ENCODE measurements at regions not wholly inside any gene's neighbourhood (a gene's known extent, or its start where the extent isn't known, plus 50 kb on each side); places are given as distances from the start of the nearest gene placed in this dataset.

GRCh38 chr9:129231759-129232158, 53.7 kb upstream of the IER5L start:
- H3K27me3 Mint-ChIP-seq, result no peaks in the 10 kb centered on the region

GRCh38 chr9:129231022-129231739, 53.1 kb upstream of the IER5L start:
- peaks cover 5% of the 10 kb centered on the region for H3K4me1 Mint-ChIP-seq (ENCODE audit: unreplicated experiment)
- TF ChIP-seq CTCF (conservative IDR thresholded peaks at IDR 0.05), result no peak
- no peaks in the 10 kb centered on the region for H3K36me3 Mint-ChIP-seq
- no peaks in the 10 kb centered on the region for H3K27me3 Mint-ChIP-seq
- no peak for DNase-seq (ENCODE audit: extremely low spot score, unreplicated experiment)
- no peak overlapping the region for H3K4me3 Mint-ChIP-seq
- H3K27ac Mint-ChIP-seq, result no peak overlapping the region
- H3K9me3 Mint-ChIP-seq, result no peaks in the 10 kb centered on the region

More at GRCh38 chr9:129231759-129232158, 53.7 kb upstream of the IER5L start:
- H3K9me3 Mint-ChIP-seq, result no peaks in the 10 kb centered on the region
- no peak overlapping the region for H3K4me3 Mint-ChIP-seq
- H3K4me1 Mint-ChIP-seq (ENCODE audit: unreplicated experiment), result peaks cover 5% of the 10 kb centered on the region
- TF ChIP-seq CTCF (conservative IDR thresholded peaks at IDR 0.05), result no peak
- H3K36me3 Mint-ChIP-seq, result no peaks in the 10 kb centered on the region
- DNase-seq (ENCODE audit: extremely low spot score, unreplicated experiment), result no peak
- no peak overlapping the region for H3K27ac Mint-ChIP-seq

- no peak overlapping the region for H3K27ac Mint-ChIP-seq
- no peaks in the 10 kb centered on the region for H3K36me3 Mint-ChIP-seq
- TF ChIP-seq CTCF (conservative IDR thresholded peaks at IDR 0.05), result no peak
- no peak for DNase-seq (ENCODE audit: extremely low spot score, unreplicated experiment)
- H3K4me3 Mint-ChIP-seq, result no peak overlapping the region
- H3K4me1 Mint-ChIP-seq (ENCODE audit: unreplicated experiment), result peaks cover 13% of the 10 kb centered on the region
- H3K27me3 Mint-ChIP-seq, result no peaks in the 10 kb centered on the region
- no peaks in the 10 kb centered on the region for H3K9me3 Mint-ChIP-seq
Observed at GRCh38 chr9:129230302-129230701, 52.2 kb upstream of the IER5L start.
